ENCODE measurements at regions not wholly inside any gene's neighbourhood (a gene's known extent, or its start where the extent isn't known, plus 50 kb on each side); places are given as distances from the start of the nearest gene placed in this dataset.
A peak's percentile ranks its signal among the peaks of the same experiment; 100 is the strongest.

DNA sequence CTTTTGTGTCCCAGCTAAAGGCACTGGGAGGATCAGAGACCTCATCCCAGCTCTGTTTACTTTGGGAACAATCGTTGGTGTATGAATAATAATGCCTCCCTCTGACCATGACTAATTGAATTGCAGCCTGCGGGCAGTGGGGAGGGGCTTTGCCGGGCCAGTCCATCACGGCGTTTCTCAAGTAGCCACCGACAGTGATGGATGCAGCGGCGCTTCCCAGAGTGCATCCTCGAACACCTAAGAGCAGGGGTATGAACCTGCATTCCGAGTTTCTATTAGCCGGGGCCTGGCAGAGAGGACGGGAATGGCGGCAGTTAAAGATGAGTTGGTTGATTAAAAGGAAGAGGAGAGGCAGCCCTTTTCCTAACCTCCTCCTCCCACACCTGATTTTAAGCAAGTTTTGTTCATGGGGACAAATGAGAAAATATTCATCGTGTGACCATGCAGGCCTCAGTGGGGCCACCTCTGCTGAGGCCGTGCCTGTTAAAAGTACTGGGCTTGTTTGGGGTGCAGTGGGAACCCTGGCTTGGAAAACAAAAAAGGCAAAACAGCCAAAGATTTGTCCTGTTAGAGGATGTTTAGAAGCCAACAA is 154.1 kb downstream of the FOXA2 start (continued):
- TF ChIP-seq KDM3A (CRISPR knock-in tag; IDR thresholded peaks at IDR 0.05; ENCODE audit: low read depth) (no peak; the same call in 1 of the 2 replicates), MXI1 (IDR thresholded peaks at IDR 0.05; ENCODE audit: borderline replicate concordance, low read depth, low read length) (no peak; the same call in 2 of the 3 replicates), SAFB2 (CRISPR knock-in tag; IDR thresholded peaks at IDR 0.05; ENCODE audit: borderline replicate concordance, low read depth) (no peak), NR3C1 (CRISPR knock-in tag; IDR thresholded peaks at IDR 0.05) (no peak), SRSF4 (IDR thresholded peaks at IDR 0.05; ENCODE audit: low read depth, low read length, poor library complexity, severe bottlenecking) (no peak), ZFP41 (CRISPR knock-in tag; IDR thresholded peaks at IDR 0.05; ENCODE audit: borderline replicate concordance) (no peak), BCL6 (CRISPR knock-in tag; IDR thresholded peaks at IDR 0.05) (peak; percentile 46; the same call in 1 of the 2 replicates), EP300 (IDR thresholded peaks at IDR 0.05; ENCODE audit: low read depth in 2 of 2, low read length in 2 of 2) (peak; percentile 44 to 54; a peak in 3 of 4 replicates), EP300 (CRISPR knock-in tag; IDR thresholded peaks at IDR 0.05; ENCODE audit: borderline replicate concordance) (no peak; the same call in 1 of the 2 replicates), SMYD3 (CRISPR knock-in tag; IDR thresholded peaks at IDR 0.05) (no peak), ZNF552 (CRISPR knock-in tag; IDR thresholded peaks at IDR 0.05; ENCODE audit: borderline replicate concordance) (no peak), MTA3 (CRISPR knock-in tag; IDR thresholded peaks at IDR 0.05) (no peak), HOXA3 (CRISPR knock-in tag; IDR thresholded peaks at IDR 0.05) (no peak), FOXO1 (CRISPR knock-in tag; IDR thresholded peaks at IDR 0.05) (peak; percentile 43)
- TF ChIP-seq, protein P1, sequence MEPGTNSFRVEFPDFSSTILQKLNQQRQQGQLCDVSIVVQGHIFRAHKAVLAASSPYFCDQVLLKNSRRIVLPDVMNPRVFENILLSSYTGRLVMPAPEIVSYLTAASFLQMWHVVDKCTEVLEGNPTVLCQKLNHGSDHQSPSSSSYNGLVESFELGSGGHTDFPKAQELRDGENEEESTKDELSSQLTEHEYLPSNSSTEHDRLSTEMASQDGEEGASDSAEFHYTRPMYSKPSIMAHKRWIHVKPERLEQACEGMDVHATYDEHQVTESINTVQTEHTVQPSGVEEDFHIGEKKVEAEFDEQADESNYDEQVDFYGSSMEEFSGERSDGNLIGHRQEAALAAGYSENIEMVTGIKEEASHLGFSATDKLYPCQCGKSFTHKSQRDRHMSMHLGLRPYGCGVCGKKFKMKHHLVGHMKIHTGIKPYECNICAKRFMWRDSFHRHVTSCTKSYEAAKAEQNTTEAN (CRISPR knock-in tag; conservative IDR thresholded peaks at IDR 0.05), result no peak
- TF ChIP-seq, protein P2, sequence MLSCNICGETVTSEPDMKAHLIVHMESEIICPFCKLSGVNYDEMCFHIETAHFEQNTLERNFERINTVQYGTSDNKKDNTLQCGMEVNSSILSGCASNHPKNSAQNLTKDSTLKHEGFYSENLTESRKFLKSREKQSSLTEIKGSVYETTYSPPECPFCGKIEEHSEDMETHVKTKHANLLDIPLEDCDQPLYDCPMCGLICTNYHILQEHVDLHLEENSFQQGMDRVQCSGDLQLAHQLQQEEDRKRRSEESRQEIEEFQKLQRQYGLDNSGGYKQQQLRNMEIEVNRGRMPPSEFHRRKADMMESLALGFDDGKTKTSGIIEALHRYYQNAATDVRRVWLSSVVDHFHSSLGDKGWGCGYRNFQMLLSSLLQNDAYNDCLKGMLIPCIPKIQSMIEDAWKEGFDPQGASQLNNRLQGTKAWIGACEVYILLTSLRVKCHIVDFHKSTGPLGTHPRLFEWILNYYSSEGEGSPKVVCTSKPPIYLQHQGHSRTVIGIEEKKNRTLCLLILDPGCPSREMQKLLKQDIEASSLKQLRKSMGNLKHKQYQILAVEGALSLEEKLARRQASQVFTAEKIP (CRISPR knock-in tag; IDR thresholded peaks at IDR 0.05; ENCODE audit: borderline replicate concordance), result no peak
- TF ChIP-seq, protein P3, sequence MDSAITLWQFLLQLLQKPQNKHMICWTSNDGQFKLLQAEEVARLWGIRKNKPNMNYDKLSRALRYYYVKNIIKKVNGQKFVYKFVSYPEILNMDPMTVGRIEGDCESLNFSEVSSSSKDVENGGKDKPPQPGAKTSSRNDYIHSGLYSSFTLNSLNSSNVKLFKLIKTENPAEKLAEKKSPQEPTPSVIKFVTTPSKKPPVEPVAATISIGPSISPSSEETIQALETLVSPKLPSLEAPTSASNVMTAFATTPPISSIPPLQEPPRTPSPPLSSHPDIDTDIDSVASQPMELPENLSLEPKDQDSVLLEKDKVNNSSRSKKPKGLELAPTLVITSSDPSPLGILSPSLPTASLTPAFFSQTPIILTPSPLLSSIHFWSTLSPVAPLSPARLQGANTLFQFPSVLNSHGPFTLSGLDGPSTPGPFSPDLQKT (CRISPR knock-in tag; IDR thresholded peaks at IDR 0.05; ENCODE audit: borderline replicate concordance), result no peak
- TF ChIP-seq, protein P4, sequence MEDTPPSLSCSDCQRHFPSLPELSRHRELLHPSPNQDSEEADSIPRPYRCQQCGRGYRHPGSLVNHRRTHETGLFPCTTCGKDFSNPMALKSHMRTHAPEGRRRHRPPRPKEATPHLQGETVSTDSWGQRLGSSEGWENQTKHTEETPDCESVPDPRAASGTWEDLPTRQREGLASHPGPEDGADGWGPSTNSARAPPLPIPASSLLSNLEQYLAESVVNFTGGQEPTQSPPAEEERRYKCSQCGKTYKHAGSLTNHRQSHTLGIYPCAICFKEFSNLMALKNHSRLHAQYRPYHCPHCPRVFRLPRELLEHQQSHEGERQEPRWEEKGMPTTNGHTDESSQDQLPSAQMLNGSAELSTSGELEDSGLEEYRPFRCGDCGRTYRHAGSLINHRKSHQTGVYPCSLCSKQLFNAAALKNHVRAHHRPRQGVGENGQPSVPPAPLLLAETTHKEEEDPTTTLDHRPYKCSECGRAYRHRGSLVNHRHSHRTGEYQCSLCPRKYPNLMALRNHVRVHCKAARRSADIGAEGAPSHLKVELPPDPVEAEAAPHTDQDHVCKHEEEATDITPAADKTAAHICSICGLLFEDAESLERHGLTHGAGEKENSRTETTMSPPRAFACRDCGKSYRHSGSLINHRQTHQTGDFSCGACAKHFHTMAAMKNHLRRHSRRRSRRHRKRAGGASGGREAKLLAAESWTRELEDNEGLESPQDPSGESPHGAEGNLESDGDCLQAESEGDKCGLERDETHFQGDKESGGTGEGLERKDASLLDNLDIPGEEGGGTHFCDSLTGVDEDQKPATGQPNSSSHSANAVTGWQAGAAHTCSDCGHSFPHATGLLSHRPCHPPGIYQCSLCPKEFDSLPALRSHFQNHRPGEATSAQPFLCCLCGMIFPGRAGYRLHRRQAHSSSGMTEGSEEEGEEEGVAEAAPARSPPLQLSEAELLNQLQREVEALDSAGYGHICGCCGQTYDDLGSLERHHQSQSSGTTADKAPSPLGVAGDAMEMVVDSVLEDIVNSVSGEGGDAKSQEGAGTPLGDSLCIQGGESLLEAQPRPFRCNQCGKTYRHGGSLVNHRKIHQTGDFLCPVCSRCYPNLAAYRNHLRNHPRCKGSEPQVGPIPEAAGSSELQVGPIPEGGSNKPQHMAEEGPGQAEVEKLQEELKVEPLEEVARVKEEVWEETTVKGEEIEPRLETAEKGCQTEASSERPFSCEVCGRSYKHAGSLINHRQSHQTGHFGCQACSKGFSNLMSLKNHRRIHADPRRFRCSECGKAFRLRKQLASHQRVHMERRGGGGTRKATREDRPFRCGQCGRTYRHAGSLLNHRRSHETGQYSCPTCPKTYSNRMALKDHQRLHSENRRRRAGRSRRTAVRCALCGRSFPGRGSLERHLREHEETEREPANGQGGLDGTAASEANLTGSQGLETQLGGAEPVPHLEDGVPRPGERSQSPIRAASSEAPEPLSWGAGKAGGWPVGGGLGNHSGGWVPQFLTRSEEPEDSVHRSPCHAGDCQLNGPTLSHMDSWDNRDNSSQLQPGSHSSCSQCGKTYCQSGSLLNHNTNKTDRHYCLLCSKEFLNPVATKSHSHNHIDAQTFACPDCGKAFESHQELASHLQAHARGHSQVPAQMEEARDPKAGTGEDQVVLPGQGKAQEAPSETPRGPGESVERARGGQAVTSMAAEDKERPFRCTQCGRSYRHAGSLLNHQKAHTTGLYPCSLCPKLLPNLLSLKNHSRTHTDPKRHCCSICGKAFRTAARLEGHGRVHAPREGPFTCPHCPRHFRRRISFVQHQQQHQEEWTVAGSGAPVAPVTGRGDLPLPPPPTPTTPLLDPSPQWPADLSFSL (CRISPR knock-in tag; IDR thresholded peaks at IDR 0.05), result no peak; the same call in 1 of the 2 replicates

All from HepG2 (cell line).